GM18909 (cell line): ENCODE measurements at regions not wholly inside any gene's neighbourhood (a gene's known extent, or its start where the extent isn't known, plus 50 kb on each side); places are given as distances from the start of the nearest gene placed in this dataset.
A peak's percentile ranks its signal among the peaks of the same experiment; 100 is the strongest.

Source experiments
- ATAC-seq: cut with Tn5 transposase; IDR thresholded peaks from one replicate; pipeline ENCODE4 v1.9.1; 2021; ENCODE audit warnings: mild to moderate bottlenecking; ENCODE audit not compliant: unreplicated experiment, poor library complexity

GRCh38 chr7:106774768-106775551 lies 90.1 kb upstream of the PIK3CG start:
- ATAC-seq, result no peak

- ATAC-seq, result no peak
Measured at GRCh38 chr7:106775552-106775936, 89.5 kb upstream of the PIK3CG start.

GRCh38 chr7:106775975-106776607 lies 89.0 kb upstream of the PIK3CG start:
- ATAC-seq, result no peak

- no peak for ATAC-seq
Measured at GRCh38 chr7:106776618-106777347, 88.3 kb upstream of the PIK3CG start.

GRCh38 chr7:106777674-106778299 lies 87.3 kb upstream of the PIK3CG start:
- no peak for ATAC-seq

GRCh38 chr7:106778656-106779250 lies 86.3 kb upstream of the PIK3CG start:
- no peak for ATAC-seq

- no peak for ATAC-seq
Measured at GRCh38 chr7:106779877-106780276, 85.2 kb upstream of the PIK3CG start.

GRCh38 chr7:106781007-106781406 lies 84.1 kb upstream of the PIK3CG start:
- ATAC-seq, result no peak

- no peak for ATAC-seq
Measured at GRCh38 chr7:106781828-106782544, 83.1 kb upstream of the PIK3CG start.

- no peak for ATAC-seq
Measured at GRCh38 chr7:106783286-106783685, 81.8 kb upstream of the PIK3CG start.

GRCh38 chr7:106788637-106789036 lies 76.4 kb upstream of the PIK3CG start:
- ATAC-seq, result no peak

GRCh38 chr7:106791526-106791925 lies 73.6 kb upstream of the PIK3CG start:
- no peak for ATAC-seq

GRCh38 chr7:106792233-106792926 lies 72.7 kb upstream of the PIK3CG start:
- ATAC-seq, result no peak

GRCh38 chr7:106793015-106793975 lies 71.8 kb upstream of the PIK3CG start:
- no peak for ATAC-seq

- no peak for ATAC-seq
Measured at GRCh38 chr7:106794276-106795083, 70.6 kb upstream of the PIK3CG start.

- no peak for ATAC-seq
Measured at GRCh38 chr7:106795084-106795876, 69.8 kb upstream of the PIK3CG start.

GRCh38 chr7:106795877-106796231 lies 69.2 kb upstream of the PIK3CG start:
- peak; percentile 45 for ATAC-seq
